ENCODE measurements at regions not wholly inside any gene's neighbourhood (a gene's known extent, or its start where the extent isn't known, plus 50 kb on each side); places are given as distances from the start of the nearest gene placed in this dataset.

DNA sequence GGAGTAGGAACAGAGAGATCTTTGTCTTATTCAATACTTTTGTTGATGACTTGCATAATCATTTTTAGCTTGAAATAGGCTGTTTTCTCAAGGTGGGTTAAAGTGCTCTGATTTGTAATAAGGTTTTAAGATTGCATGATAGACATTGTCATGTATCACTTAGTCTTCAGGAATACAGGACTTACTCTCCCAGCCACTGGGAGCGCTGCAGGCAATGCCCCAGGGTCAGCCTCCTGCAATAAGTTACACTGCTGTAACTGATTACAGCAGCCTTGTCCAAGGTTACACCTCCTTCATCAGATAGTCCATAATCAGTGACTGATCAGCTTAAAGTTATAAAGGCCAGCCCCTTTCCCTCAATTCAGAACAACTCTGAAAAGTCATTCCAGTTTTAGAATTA lies 218.6 kb downstream of the ESM1 start:
- no peak for DNase-seq

GRCh38 chr5:54765165-54766028 lies 220.0 kb downstream of the ESM1 start:
- peaks cover 2% of the 10 kb centered on the region for H3K4me1 ChIP-seq (ENCODE audit: control insufficient read depth, insufficient read depth, low read length)
- Mint-ChIP-seq H3K9me3 (no peaks in the 10 kb centered on the region), H3K36me3 (no peaks in the 10 kb centered on the region), H3K27ac (no peak overlapping the region), H3K4me1 (peaks cover 13 to 18% of the 10 kb centered on the region in 2 donors), H3K27me3 (ENCODE audit: low read depth in 2 of 2) (peaks cover 0 to 3% of the 10 kb centered on the region in 2 donors), H3K4me3 (no peak overlapping the region)
- no peak overlapping the region for H3K27ac ChIP-seq (ENCODE audit: low read length)
- ATAC-seq (no peak), DNase-seq (no peak)
- H3K9me3 ChIP-seq (ENCODE audit: control insufficient read depth, insufficient read depth, low read length), result no peaks in the 10 kb centered on the region
- intact Hi-C loops (cut with micrococcal nuclease), result no loop called here
- H3K4me3 ChIP-seq (ENCODE audit: low read length), result no peak overlapping the region
- no peaks in the 10 kb centered on the region for H3K27me3 ChIP-seq (ENCODE audit: control insufficient read depth, insufficient read depth, low read length)
- no peak for TF ChIP-seq CTCF (IDR thresholded peaks at IDR 0.05)
- WGBS (ENCODE audit: insufficient coverage), result 97% methylated on average over 2 of the region's 5 CpGs
- no peaks in the 10 kb centered on the region for H3K36me3 ChIP-seq (ENCODE audit: control insufficient read depth, insufficient read depth, low read length)

More for the DNA sequence above, 218.6 kb downstream of the ESM1 start:
- Mint-ChIP-seq H3K27me3 (ENCODE audit: low read depth in 2 of 2) (peaks cover 0 to 3% of the 10 kb centered on the region in 2 donors), H3K4me1 (peaks cover 4 to 8% of the 10 kb centered on the region in 2 donors), H3K4me3 (no peak overlapping the region), H3K9me3 (no peaks in the 10 kb centered on the region), H3K36me3 (no peaks in the 10 kb centered on the region), H3K27ac (no peak overlapping the region)
- WGBS (ENCODE audit: insufficient coverage), result 95% methylated on average over 1 of the region's 1 CpG
- intact Hi-C loops (cut with micrococcal nuclease), result no loop called here
- Histone ChIP-seq H3K27ac (ENCODE audit: low read length) (no peak overlapping the region), H3K27me3 (ENCODE audit: control insufficient read depth, insufficient read depth, low read length) (no peaks in the 10 kb centered on the region), H3K9me3 (ENCODE audit: control insufficient read depth, insufficient read depth, low read length) (no peaks in the 10 kb centered on the region), H3K4me3 (ENCODE audit: low read length) (no peak overlapping the region), H3K36me3 (ENCODE audit: control insufficient read depth, insufficient read depth, low read length) (no peaks in the 10 kb centered on the region), H3K4me1 (ENCODE audit: control insufficient read depth, insufficient read depth, low read length) (no peaks in the 10 kb centered on the region)
- no peak for ATAC-seq
- no peak for TF ChIP-seq CTCF (IDR thresholded peaks at IDR 0.05)

GRCh38 chr5:54764102-54765090 lies 221.0 kb downstream of the ESM1 start:
- Mint-ChIP-seq H3K27me3 (ENCODE audit: low read depth in 2 of 2) (peaks cover 0 to 3% of the 10 kb centered on the region in 2 donors), H3K36me3 (no peaks in the 10 kb centered on the region), H3K9me3 (no peaks in the 10 kb centered on the region), H3K4me3 (no peak overlapping the region), H3K27ac (no peak overlapping the region), H3K4me1 (peaks cover 17 to 22% of the 10 kb centered on the region in 2 donors)
- 81% methylated on average over 5 of the region's 5 CpGs for WGBS (ENCODE audit: insufficient coverage)
- peaks cover 2% of the 10 kb centered on the region for H3K4me1 ChIP-seq (ENCODE audit: control insufficient read depth, insufficient read depth, low read length)
- no peak for TF ChIP-seq CTCF (IDR thresholded peaks at IDR 0.05)
- no peaks in the 10 kb centered on the region for H3K36me3 ChIP-seq (ENCODE audit: control insufficient read depth, insufficient read depth, low read length)
- intact Hi-C loops (cut with micrococcal nuclease), result no loop called here
- DNase-seq (no peak), ATAC-seq (no peak)
- H3K9me3 ChIP-seq (ENCODE audit: control insufficient read depth, insufficient read depth, low read length), result no peaks in the 10 kb centered on the region
- no peaks in the 10 kb centered on the region for H3K27me3 ChIP-seq (ENCODE audit: control insufficient read depth, insufficient read depth, low read length)
- no peak overlapping the region for H3K4me3 ChIP-seq (ENCODE audit: low read length)
- no peak overlapping the region for H3K27ac ChIP-seq (ENCODE audit: low read length)
